ENCODE measurements at regions not wholly inside any gene's neighbourhood (a gene's known extent, or its start where the extent isn't known, plus 50 kb on each side); places are given as distances from the start of the nearest gene placed in this dataset.
"Not testable (repeated sequence)": the region's sequence is repeated elsewhere in the genome, so short reads cannot be mapped to it uniquely, and the experiment has no call there.

DNA sequence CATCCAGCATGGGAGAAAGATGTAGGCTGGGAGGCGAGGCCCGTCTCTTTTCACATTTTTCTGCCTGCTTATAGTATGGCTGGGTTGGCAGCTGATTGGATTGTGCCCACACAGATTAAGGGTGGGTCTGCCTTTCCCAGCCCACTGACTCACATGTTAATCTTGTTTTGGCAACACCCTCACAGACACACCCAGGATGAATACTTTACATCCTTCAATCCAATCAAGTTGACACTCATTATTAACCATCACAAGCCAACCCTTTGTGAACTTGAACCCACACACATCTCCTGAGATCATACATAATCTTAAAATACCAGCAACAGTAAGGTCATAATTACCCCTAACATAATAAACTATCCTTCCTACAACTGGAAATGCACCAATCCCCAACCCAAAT is 74.1 kb upstream of the XKR3 start:
- TF ChIP-seq, protein P1, sequence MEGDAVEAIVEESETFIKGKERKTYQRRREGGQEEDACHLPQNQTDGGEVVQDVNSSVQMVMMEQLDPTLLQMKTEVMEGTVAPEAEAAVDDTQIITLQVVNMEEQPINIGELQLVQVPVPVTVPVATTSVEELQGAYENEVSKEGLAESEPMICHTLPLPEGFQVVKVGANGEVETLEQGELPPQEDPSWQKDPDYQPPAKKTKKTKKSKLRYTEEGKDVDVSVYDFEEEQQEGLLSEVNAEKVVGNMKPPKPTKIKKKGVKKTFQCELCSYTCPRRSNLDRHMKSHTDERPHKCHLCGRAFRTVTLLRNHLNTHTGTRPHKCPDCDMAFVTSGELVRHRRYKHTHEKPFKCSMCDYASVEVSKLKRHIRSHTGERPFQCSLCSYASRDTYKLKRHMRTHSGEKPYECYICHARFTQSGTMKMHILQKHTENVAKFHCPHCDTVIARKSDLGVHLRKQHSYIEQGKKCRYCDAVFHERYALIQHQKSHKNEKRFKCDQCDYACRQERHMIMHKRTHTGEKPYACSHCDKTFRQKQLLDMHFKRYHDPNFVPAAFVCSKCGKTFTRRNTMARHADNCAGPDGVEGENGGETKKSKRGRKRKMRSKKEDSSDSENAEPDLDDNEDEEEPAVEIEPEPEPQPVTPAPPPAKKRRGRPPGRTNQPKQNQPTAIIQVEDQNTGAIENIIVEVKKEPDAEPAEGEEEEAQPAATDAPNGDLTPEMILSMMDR (IDR thresholded peaks at IDR 0.05): not testable (repeated sequence)
- not testable (repeated sequence) for TF ChIP-seq EZH2 (IDR thresholded peaks at IDR 0.05; ENCODE audit: borderline replicate concordance, insufficient read depth, low read depth, low read length, poor library complexity, severe bottlenecking)

Data from B cell (primary cell).